ENCODE measurements at regions not wholly inside any gene's neighbourhood (a gene's known extent, or its start where the extent isn't known, plus 50 kb on each side); places are given as distances from the start of the nearest gene placed in this dataset.

GRCh38 chr2:129050101-129050500 is 731.4 kb upstream of the HS6ST1 start:
- no peak for FAIRE-seq
- Histone ChIP-seq H3K27ac (ENCODE audit: extremely low read depth, low read depth, low read length) (no peak overlapping the region), H3K79me2 (ENCODE audit: control insufficient read depth, insufficient read depth, low read length) (no peaks in the 10 kb centered on the region), H3K9me3 (replicated peaks; ENCODE audit: control insufficient read depth, insufficient read depth, low read depth, low read length) (no peaks in the 10 kb centered on the region), H3K36me3 (ENCODE audit: control insufficient read depth, insufficient read depth, low read length) (no peaks in the 10 kb centered on the region), H3K27me3 (ENCODE audit: control insufficient read depth in 2 of 2, insufficient read depth in 2 of 2, low read length in 2 of 2) (no peaks in the 10 kb centered on the region), H3K4me1 (replicated peaks in 1 of 2; ENCODE audit: control insufficient read depth in 2 of 2, insufficient read depth in 2 of 2, low read length in 2 of 2) (no peaks in the 10 kb centered on the region), H3K9ac (ENCODE audit: insufficient read depth in 1 of 2, low read depth in 2 of 2, low read length in 2 of 2) (no peak overlapping the region), H2AFZ (ENCODE audit: low read depth, low read length) (no peak overlapping the region), H4K20me1 (replicated peaks; ENCODE audit: control insufficient read depth, insufficient read depth, low read length) (no peaks in the 10 kb centered on the region), H3K9me1 (ENCODE audit: control insufficient read depth, insufficient read depth, low read length) (no peaks in the 10 kb centered on the region), H3K4me2 (ENCODE audit: insufficient read depth, low read length) (no peak overlapping the region), H3K4me3 (no peak overlapping the region)
- ChIA-PET POLR2A (no interaction called here), CTCF (ENCODE audit: low intra/inter-chr PET ratio) (no interaction called here)
- no TSS peak for BruUV-seq (replicated peaks)
- no peak for ATAC-seq
- WGBS (ENCODE audit: insufficient coverage, low coverage, missing lambda C conversion rate): 0% methylated on average over 3 of the region's 3 CpGs
- intact Hi-C loops (cut with micrococcal nuclease) (no loop called here), in situ Hi-C loops (cut with MboI) (no loop called here)
- no peak for DNase-seq (ENCODE audit: extremely low read depth in 1 of 4, low spot score in 3 of 4)
- TF ChIP-seq ZBTB49 (CRISPR knock-in tag; IDR thresholded peaks at IDR 0.05; ENCODE audit: borderline replicate concordance) (no peak), AFF1 (IDR thresholded peaks at IDR 0.05; ENCODE audit: low read depth in 1 of 2, partially characterized antibody in 2 of 2) (no peak), KLF6 (CRISPR knock-in tag; IDR thresholded peaks at IDR 0.05; ENCODE audit: borderline replicate concordance) (no peak), ZSCAN32 (CRISPR knock-in tag; IDR thresholded peaks at IDR 0.05) (no peak), MYNN (IDR thresholded peaks at IDR 0.05) (no peak), MYNN (CRISPR knock-in tag; IDR thresholded peaks at IDR 0.05) (no peak), KLF10 (CRISPR knock-in tag; IDR thresholded peaks at IDR 0.05) (no peak), DACH1 (IDR thresholded peaks at IDR 0.05; ENCODE audit: partially characterized antibody) (no peak), NFYB (IDR thresholded peaks at IDR 0.05; ENCODE audit: extremely low read depth, insufficient read length) (no peak), GATAD2B (IDR thresholded peaks at IDR 0.05; ENCODE audit: borderline replicate concordance) (no peak), SREBF2 (CRISPR knock-in tag; IDR thresholded peaks at IDR 0.05) (no peak), NFXL1 (CRISPR knock-in tag; IDR thresholded peaks at IDR 0.05) (no peak), ZNF431 (CRISPR knock-in tag; IDR thresholded peaks at IDR 0.05) (no peak), ZNF324 (CRISPR knock-in tag; IDR thresholded peaks at IDR 0.05) (no peak), NFIC (IDR thresholded peaks at IDR 0.05) (no peak), SRSF1 (IDR thresholded peaks at IDR 0.05; ENCODE audit: low read depth, low read length) (no peak), HMGN3 (IDR thresholded peaks at IDR 0.05; ENCODE audit: borderline replicate concordance, extremely low read depth, insufficient read length, low read depth, low read length) (no peak), ZNF124 (CRISPR knock-in tag; IDR thresholded peaks at IDR 0.05) (no peak), RBBP5 (IDR thresholded peaks at IDR 0.05; ENCODE audit: borderline replicate concordance, insufficient read depth, low read length, poor library complexity, severe bottlenecking) (no peak), FOXK2 (conservative IDR thresholded peaks at IDR 0.05 in 1 of 2, IDR thresholded peaks at IDR 0.05 in 1 of 2; ENCODE audit: low read depth in 2 of 2) (no peak)
